ENCODE measurements at regions not wholly inside any gene's neighbourhood (a gene's known extent, or its start where the extent isn't known, plus 50 kb on each side); places are given as distances from the start of the nearest gene placed in this dataset.

DNA sequence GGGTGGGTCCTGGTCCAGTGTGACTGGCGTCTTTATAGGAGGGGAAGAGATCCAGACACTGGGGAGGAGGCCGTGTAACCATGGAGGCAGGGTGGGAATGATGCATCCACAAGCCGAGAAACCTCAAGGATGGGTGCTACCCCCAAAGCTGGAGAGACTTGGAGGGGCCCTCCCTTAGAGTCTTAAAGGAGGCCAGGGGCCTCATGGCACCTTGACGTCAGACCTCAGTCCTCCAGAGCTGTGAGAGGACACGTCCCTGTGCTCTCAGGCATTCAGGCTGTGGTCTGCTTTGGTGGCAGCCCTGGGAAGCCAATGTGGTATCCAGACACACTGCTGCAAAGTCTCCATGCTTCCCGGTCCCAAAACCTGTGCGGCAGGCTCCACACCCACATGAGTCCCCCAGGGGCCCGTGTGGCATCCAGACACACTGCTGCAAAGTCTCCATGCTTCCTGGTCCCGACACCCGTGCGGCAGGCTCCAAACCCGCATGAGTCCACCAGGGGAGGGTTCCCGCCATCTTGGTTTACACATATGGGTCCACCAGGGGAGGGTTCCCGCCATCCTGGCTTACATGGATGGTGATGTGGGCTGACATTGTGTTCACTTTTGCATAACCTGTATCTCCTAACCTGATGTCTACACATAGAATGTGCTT lies 278.0 kb downstream of the SMOC2 start:
- Histone ChIP-seq H3K4me2 (no peak overlapping the region), H3K27ac (no peak overlapping the region), H3K4me3 (no peak overlapping the region), H3K9me3 (no peaks in the 10 kb centered on the region), H3K4me1 (no peaks in the 10 kb centered on the region)
- FAIRE-seq, result no peak
- WGBS (ENCODE audit: missing lambda C conversion rate), result 17% methylated on average over 9 of the region's 14 CpGs
- no peak for ATAC-seq
- POLR2A ChIA-PET, result no interaction called here
- TF ChIP-seq CBX8 (IDR thresholded peaks at IDR 0.05) (no peak), GATA3 (IDR thresholded peaks at IDR 0.05; ENCODE audit: borderline replicate concordance) (no peak), PHF8 (IDR thresholded peaks at IDR 0.05; ENCODE audit: borderline replicate concordance, low read depth) (no peak), RFX5 (IDR thresholded peaks at IDR 0.05) (no peak), ZC3H11A (IDR thresholded peaks at IDR 0.05) (no peak)
- TF ChIP-seq, protein P1, sequence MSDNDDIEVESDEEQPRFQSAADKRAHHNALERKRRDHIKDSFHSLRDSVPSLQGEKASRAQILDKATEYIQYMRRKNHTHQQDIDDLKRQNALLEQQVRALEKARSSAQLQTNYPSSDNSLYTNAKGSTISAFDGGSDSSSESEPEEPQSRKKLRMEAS (IDR thresholded peaks at IDR 0.05), result no peak
- TF ChIP-seq, protein P2, sequence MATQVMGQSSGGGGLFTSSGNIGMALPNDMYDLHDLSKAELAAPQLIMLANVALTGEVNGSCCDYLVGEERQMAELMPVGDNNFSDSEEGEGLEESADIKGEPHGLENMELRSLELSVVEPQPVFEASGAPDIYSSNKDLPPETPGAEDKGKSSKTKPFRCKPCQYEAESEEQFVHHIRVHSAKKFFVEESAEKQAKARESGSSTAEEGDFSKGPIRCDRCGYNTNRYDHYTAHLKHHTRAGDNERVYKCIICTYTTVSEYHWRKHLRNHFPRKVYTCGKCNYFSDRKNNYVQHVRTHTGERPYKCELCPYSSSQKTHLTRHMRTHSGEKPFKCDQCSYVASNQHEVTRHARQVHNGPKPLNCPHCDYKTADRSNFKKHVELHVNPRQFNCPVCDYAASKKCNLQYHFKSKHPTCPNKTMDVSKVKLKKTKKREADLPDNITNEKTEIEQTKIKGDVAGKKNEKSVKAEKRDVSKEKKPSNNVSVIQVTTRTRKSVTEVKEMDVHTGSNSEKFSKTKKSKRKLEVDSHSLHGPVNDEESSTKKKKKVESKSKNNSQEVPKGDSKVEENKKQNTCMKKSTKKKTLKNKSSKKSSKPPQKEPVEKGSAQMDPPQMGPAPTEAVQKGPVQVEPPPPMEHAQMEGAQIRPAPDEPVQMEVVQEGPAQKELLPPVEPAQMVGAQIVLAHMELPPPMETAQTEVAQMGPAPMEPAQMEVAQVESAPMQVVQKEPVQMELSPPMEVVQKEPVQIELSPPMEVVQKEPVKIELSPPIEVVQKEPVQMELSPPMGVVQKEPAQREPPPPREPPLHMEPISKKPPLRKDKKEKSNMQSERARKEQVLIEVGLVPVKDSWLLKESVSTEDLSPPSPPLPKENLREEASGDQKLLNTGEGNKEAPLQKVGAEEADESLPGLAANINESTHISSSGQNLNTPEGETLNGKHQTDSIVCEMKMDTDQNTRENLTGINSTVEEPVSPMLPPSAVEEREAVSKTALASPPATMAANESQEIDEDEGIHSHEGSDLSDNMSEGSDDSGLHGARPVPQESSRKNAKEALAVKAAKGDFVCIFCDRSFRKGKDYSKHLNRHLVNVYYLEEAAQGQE (IDR thresholded peaks at IDR 0.05), result no peak
- DNase-seq (ENCODE audit: low read depth in 1 of 2, low spot score in 1 of 2), result no peak
- CTCF ChIA-PET, result no interaction called here

Small RNA genes lying in the stretch of these regions (small RNA-seq; reads per million reads assigned to genes)
- 0 reads per million in 6 experiments for gene AL513210.1

Data from A549 (cell line).